HepG2 (cell line): ENCODE measurements at regions not wholly inside any gene's neighbourhood (a gene's known extent, or its start where the extent isn't known, plus 50 kb on each side); places are given as distances from the start of the nearest gene placed in this dataset.

Source experiments
- ATAC-seq: fragments of 200-7000 bp; cut with Tn5 transposase; 3 replicates; pipeline ENCODE4 v1.9.1; 2020; ENCODE audit warnings: mild to moderate bottlenecking, moderate library complexity
- BruUV-seq: library from RNA; stranded (reverse); fragments of 400-500 nt; replicated peaks from 2 replicates; lab custom pipeline; 2021; lab: Mats Ljungman, UMichigan
- CTCF ChIA-PET: fragments of 300-600 bp; formaldehyde crosslinking; extraction: SDS; loops from one replicate; lab custom pipeline; 2021; ENCODE audit warnings: low total read pairs, inconsistent platforms, low intra/inter-chr PET ratio; lab: Yijun Ruan, JAX
- POLR2A ChIA-PET: fragments of 350-600 bp; sonication (Branson Sonifier 250); formaldehyde crosslinking; loops from one replicate; lab custom pipeline; 2020; ENCODE audit warnings: antibody characterized with exemption, inconsistent platforms; lab: Yijun Ruan, JAX
- DNase-seq: peaks from one replicate; pipeline ENCODE4 v3.0.0-alpha.2; 2015; ENCODE audit warnings: low spot score
- FAIRE-seq: peaks from 3 replicates; lab custom pipeline; 2011; peaks lifted over from hg19 to GRCh38; lab: Jason Lieb, UNC
- H2AFZ ChIP-seq: one replicate; pipeline ENCODE4 v1.6.1; 2011; ENCODE audit warnings: low read length, inconsistent platforms
- H3K27ac ChIP-seq: fragments of 300-600 bp; 3 replicates; pipeline ENCODE4 v1.8.0; 2011; ENCODE audit warnings: mixed run types, mild to moderate bottlenecking, mixed read lengths, low read length, inconsistent platforms; ENCODE audit not compliant: insufficient read depth; ENCODE audit errors: extremely low read length
- H3K27me3 ChIP-seq, 2 experiments: fragments of 200-600 bp in 1 of 2; 2 replicates in 1 of 2; 3 replicates in 1 of 2; pipeline versions ENCODE4 v1.6.0 to v1.8.0; 2011; ENCODE audit warnings: low read length in 2 of 2, mild to moderate bottlenecking in 2 of 2, moderate library complexity in 2 of 2, inconsistent platforms in 1 of 2; ENCODE audit not compliant: insufficient read depth in 2 of 2, control insufficient read depth in 1 of 2
- H3K36me3 ChIP-seq, 2 experiments: fragments of 200-600 bp in 1 of 2; replicated peaks in 1 of 2; 2 replicates in 1 of 2; 3 replicates in 1 of 2; pipeline versions ENCODE4 v1.5.1 to v1.8.0; 2011; ENCODE audit warnings: low read length in 2 of 2, inconsistent platforms in 1 of 2; ENCODE audit not compliant: insufficient read depth in 2 of 2, control insufficient read depth in 1 of 2
- H3K4me1 ChIP-seq: 2 replicates; pipeline ENCODE4 v1.5.1; 2012; ENCODE audit warnings: low read length, inconsistent platforms; ENCODE audit not compliant: insufficient read depth
- H3K4me2 ChIP-seq: 2 replicates; pipeline ENCODE4 v1.6.0; 2011; ENCODE audit warnings: low read depth, low read length, inconsistent platforms
- H3K4me3 ChIP-seq, 3 experiments: fragments of 200-600 bp in 1 of 3; sonication (generic), shearing (Covaris generic) in 1 of 3; replicated peaks in 1 of 3; 2 replicates each; pipeline ENCODE4 v1.5.1; 2011 to 2016; ENCODE audit warnings: low read length in 3 of 3, inconsistent platforms in 2 of 3, low read depth in 2 of 3, mild to moderate bottlenecking in 2 of 3, control low read depth in 1 of 3, mixed read lengths in 1 of 3; ENCODE audit not compliant: insufficient read depth in 1 of 3
- H3K79me2 ChIP-seq: one replicate; pipeline ENCODE4 v1.6.1; 2011; ENCODE audit warnings: low read length, inconsistent platforms; ENCODE audit not compliant: insufficient read depth
- H3K9ac ChIP-seq: 2 replicates; pipeline ENCODE4 v1.6.0; 2011; ENCODE audit warnings: mild to moderate bottlenecking, low read depth, low read length, inconsistent platforms; ENCODE audit not compliant: insufficient read depth
- H3K9me3 ChIP-seq: 2 replicates; pipeline ENCODE4 v1.5.1; 2012; ENCODE audit warnings: mild to moderate bottlenecking, low read length
- H4K20me1 ChIP-seq: 2 replicates; pipeline ENCODE4 v1.6.0; 2011; ENCODE audit warnings: inconsistent platforms, mild to moderate bottlenecking, low read length, moderate library complexity; ENCODE audit not compliant: insufficient read depth
- DZIP1 ChIP-seq: sonication (generic); formaldehyde crosslinking; IDR thresholded peaks from 2 replicates; pipeline ENCODE4 v1.5.0; 2020; ENCODE audit warnings: mild to moderate bottlenecking, missing genetic modification reagents
- HIC2 ChIP-seq: sonication (generic); formaldehyde crosslinking; IDR thresholded peaks from 2 replicates; pipeline ENCODE4 v1.9.0; 2022; ENCODE audit warnings: low read depth, missing genetic modification reagents
- KMT2A ChIP-seq: sonication (generic); formaldehyde crosslinking; IDR thresholded peaks from 2 replicates; pipeline ENCODE4 v1.4.0; 2020; ENCODE audit warnings: missing genetic modification reagents
- NR1H2 ChIP-seq: sonication (generic); formaldehyde crosslinking; IDR thresholded peaks from 2 replicates; pipeline ENCODE4 v1.8.1; 2022; ENCODE audit warnings: low read depth, missing genetic modification reagents, borderline replicate concordance
- PHB2 ChIP-seq: fragments of 450-650 bp; IDR thresholded peaks from 2 replicates; pipeline ENCODE4 v1.6.1; 2018; ENCODE audit not compliant: partially characterized antibody
- SNAI1 ChIP-seq: sonication (generic); formaldehyde crosslinking; IDR thresholded peaks from 2 replicates; pipeline ENCODE4 v1.5.0; 2020; ENCODE audit warnings: mild to moderate bottlenecking, missing genetic modification reagents, borderline replicate concordance
- THAP8 ChIP-seq: sonication (generic); formaldehyde crosslinking; IDR thresholded peaks from 2 replicates; pipeline ENCODE4 v1.5.1; 2020; ENCODE audit warnings: missing genetic modification reagents, mild to moderate bottlenecking, borderline replicate concordance
- ZFP91 ChIP-seq: sonication (generic); formaldehyde crosslinking; IDR thresholded peaks from 2 replicates; pipeline ENCODE4 v1.9.0; 2022; ENCODE audit warnings: missing genetic modification reagents, mild to moderate bottlenecking, borderline replicate concordance
- ZNF143 ChIP-seq: sonication (generic); formaldehyde crosslinking; IDR thresholded peaks from 2 replicates; pipeline ENCODE4 v1.4.0; 2020; ENCODE audit warnings: missing genetic modification reagents
- ZNF256 ChIP-seq: sonication (generic); formaldehyde crosslinking; conservative IDR thresholded peaks from 2 replicates; pipeline ENCODE4 v1.4.0; 2020; ENCODE audit warnings: missing genetic modification reagents
- ZNF414 ChIP-seq: sonication (generic); formaldehyde crosslinking; IDR thresholded peaks from 2 replicates; pipeline ENCODE4 v1.5.0; 2020; ENCODE audit warnings: missing genetic modification reagents
- ZNF556 ChIP-seq: sonication (generic); formaldehyde crosslinking; IDR thresholded peaks from 2 replicates; pipeline ENCODE4 v1.4.0; 2020; ENCODE audit warnings: mild to moderate bottlenecking, missing genetic modification reagents, borderline replicate concordance
- ZNF580 ChIP-seq: IDR thresholded peaks from 2 replicates; pipeline ENCODE4 v1.6.1; 2016; ENCODE audit warnings: low read depth, borderline replicate concordance
- WGBS: methylation state at CpG from one replicate; pipeline ENCODE4 v1.1.6; 2017; ENCODE audit warnings: low lambda C conversion rate; 5-methylcytosine and 5-hydroxymethylcytosine counted together
- in situ Hi-C: cut with HindIII; loops from 2 replicates; pipeline ENCODE4 v1.10.0; 2017; ENCODE audit warnings: low pct_unique_long_range_greater_than_20kb; ENCODE audit not compliant: extremely low pct_ligation_motif_present
- intact Hi-C: fragments of 100-400 bp; cut with micrococcal nuclease; formaldehyde crosslinking; loops from one replicate; pipeline ENCODE4 v1.10.0; 2022; ENCODE audit not compliant: unreplicated experiment

- TF ChIP-seq HIC2 (CRISPR knock-in tag) (no peak), ZNF556 (CRISPR knock-in tag) (no peak), KMT2A (CRISPR knock-in tag) (no peak), ZNF414 (no peak), ZNF256 (CRISPR knock-in tag) (no peak), PHB2 (no peak), ZNF143 (CRISPR knock-in tag) (no peak)
Observed at GRCh38 chr4:24298911-24299310, 285.4 kb downstream of the DHX15 start (continued).

- no peak overlapping the region for H3K4me2 ChIP-seq
- DNase-seq (no peak), ATAC-seq (no peak), FAIRE-seq (no peak)
- H3K4me1 ChIP-seq = no peaks in the 10 kb centered on the region
- no peak overlapping the region for H2AFZ ChIP-seq
- H3K4me3 ChIP-seq = no peak overlapping the region
- in situ Hi-C loops (no loop called here), intact Hi-C loops (no loop called here)
- WGBS = 56% methylated on average over 3 of the region's 3 CpGs
- no peak overlapping the region for H3K27ac ChIP-seq
- no peaks in the 10 kb centered on the region for H3K9me3 ChIP-seq
- H4K20me1 ChIP-seq = no peaks in the 10 kb centered on the region
- ChIA-PET POLR2A (no interaction called here), CTCF (no interaction called here)
- H3K27me3 ChIP-seq = no peaks in the 10 kb centered on the region
- no TSS peak for BruUV-seq
- H3K79me2 ChIP-seq = no peaks in the 10 kb centered on the region
- no peak overlapping the region for H3K9ac ChIP-seq
- H3K36me3 ChIP-seq = no peaks in the 10 kb centered on the region
- no peak for TF ChIP-seq NR1H2
- no peak for TF ChIP-seq DZIP1 (CRISPR knock-in tag)
- TF ChIP-seq SNAI1 (CRISPR knock-in tag) = no peak
- no peak for TF ChIP-seq THAP8 (CRISPR knock-in tag)
- no peak for TF ChIP-seq ZFP91
- no peak for TF ChIP-seq ZNF580 (CRISPR knock-in tag)
Observed at GRCh38 chr4:24287096-24287495, 297.3 kb downstream of the DHX15 start.
